ENCODE measurements at regions not wholly inside any gene's neighbourhood (a gene's known extent, or its start where the extent isn't known, plus 50 kb on each side); places are given as distances from the start of the nearest gene placed in this dataset.

- no peak for TF ChIP-seq CTCF (IDR thresholded peaks at IDR 0.05)
- TF ChIP-seq REST (IDR thresholded peaks at IDR 0.05; ENCODE audit: insufficient read depth in 1 of 2, low read depth in 2 of 2, low read length in 1 of 2) = no peak
These were observed 227.4 kb upstream of the AZI2 start for GRCh38 chr3:28575746-28576613.
